Neural progenitor cell (in vitro differentiated cells): ENCODE measurements at regions not wholly inside any gene's neighbourhood (a gene's known extent, or its start where the extent isn't known, plus 50 kb on each side); places are given as distances from the start of the nearest gene placed in this dataset.

Source experiments
- EZH2 ChIP-seq: fragments of 200-600 bp; sonication (generic); IDR thresholded peaks from 2 replicates; pipeline ENCODE4 v1.6.1; 2017; ENCODE audit warnings: antibody characterized with exemption, mild to moderate bottlenecking, moderate library complexity
- EZH2phosphoT487 ChIP-seq: fragments of 200-600 bp; sonication (generic); IDR thresholded peaks from 2 replicates; pipeline ENCODE4 v1.6.1; 2017; ENCODE audit warnings: antibody characterized with exemption
- TF ChIP-seq, protein P1 (sequence below): fragments of 200-600 bp; sonication (generic); IDR thresholded peaks from 2 replicates; pipeline ENCODE4 v1.5.1; 2017; ENCODE audit warnings: antibody characterized with exemption, mild to moderate bottlenecking

DNA sequence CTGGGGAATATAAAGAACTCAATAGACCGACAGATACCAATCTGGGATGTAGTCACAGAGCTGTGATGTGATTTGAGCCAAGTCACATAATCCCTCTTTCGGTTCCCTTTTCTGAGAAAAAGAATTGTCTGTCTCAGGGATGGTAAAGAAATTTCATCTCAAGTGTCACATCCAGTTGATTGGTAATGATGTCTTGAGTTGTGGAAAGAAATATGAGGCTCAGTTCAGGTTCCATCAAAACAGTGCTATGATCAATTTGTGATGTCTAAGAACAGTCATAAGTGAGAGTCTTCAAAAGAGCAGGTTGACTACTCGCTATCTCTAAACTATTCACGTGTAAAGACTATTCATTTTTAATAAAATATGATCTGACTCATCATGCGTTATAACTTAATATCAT lies 223.3 kb downstream of the METTL4 start:
- TF ChIP-seq, protein P1, sequence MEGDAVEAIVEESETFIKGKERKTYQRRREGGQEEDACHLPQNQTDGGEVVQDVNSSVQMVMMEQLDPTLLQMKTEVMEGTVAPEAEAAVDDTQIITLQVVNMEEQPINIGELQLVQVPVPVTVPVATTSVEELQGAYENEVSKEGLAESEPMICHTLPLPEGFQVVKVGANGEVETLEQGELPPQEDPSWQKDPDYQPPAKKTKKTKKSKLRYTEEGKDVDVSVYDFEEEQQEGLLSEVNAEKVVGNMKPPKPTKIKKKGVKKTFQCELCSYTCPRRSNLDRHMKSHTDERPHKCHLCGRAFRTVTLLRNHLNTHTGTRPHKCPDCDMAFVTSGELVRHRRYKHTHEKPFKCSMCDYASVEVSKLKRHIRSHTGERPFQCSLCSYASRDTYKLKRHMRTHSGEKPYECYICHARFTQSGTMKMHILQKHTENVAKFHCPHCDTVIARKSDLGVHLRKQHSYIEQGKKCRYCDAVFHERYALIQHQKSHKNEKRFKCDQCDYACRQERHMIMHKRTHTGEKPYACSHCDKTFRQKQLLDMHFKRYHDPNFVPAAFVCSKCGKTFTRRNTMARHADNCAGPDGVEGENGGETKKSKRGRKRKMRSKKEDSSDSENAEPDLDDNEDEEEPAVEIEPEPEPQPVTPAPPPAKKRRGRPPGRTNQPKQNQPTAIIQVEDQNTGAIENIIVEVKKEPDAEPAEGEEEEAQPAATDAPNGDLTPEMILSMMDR: no peak
- TF ChIP-seq EZH2: no peak
- no peak for TF ChIP-seq EZH2phosphoT487
